WTC11 (cell line): ENCODE measurements at regions not wholly inside any gene's neighbourhood (a gene's known extent, or its start where the extent isn't known, plus 50 kb on each side); places are given as distances from the start of the nearest gene placed in this dataset.

Experiments used
- ATAC-seq: fragments of 200-7000 bp; cut with Tn5 transposase; 2 replicates; pipeline ENCODE4 v1.10.0; 2021; ENCODE audit warnings: mild to moderate bottlenecking, moderate library complexity
- CTCF ChIA-PET: fragments of 300-600 bp; sonication (Branson Sonifier 250); formaldehyde crosslinking; loops from one replicate; lab custom pipeline; 2021; ENCODE audit warnings: antibody characterized with exemption; lab: Charles Lee
- POLR2A ChIA-PET: fragments of 350-600 bp; sonication (Branson Sonifier 250); formaldehyde crosslinking; loops from one replicate; lab custom pipeline; 2021; ENCODE audit warnings: antibody characterized with exemption; lab: Charles Lee
- DNase-seq: peaks from one replicate; pipeline ENCODE4 v3.0.0; 2021; ENCODE audit warnings: low spot score
- H3K27ac Mint-ChIP-seq: 2 replicates; pipeline ENCODE4 v1.8.0; 2021; ENCODE audit warnings: mixed read lengths
- H3K27me3 Mint-ChIP-seq: 2 replicates; pipeline ENCODE4 v1.8.0; 2021; ENCODE audit warnings: low read depth, mild to moderate bottlenecking, moderate library complexity, mixed read lengths
- H3K36me3 Mint-ChIP-seq: 2 replicates; pipeline ENCODE4 v1.8.0; 2021; ENCODE audit warnings: mixed read lengths
- H3K4me1 Mint-ChIP-seq: 2 replicates; pipeline ENCODE4 v1.8.0; 2022; ENCODE audit warnings: mixed read lengths
- H3K4me3 Mint-ChIP-seq: 2 replicates; pipeline ENCODE4 v1.8.0; 2021; ENCODE audit warnings: mild to moderate bottlenecking, moderate library complexity, mixed read lengths
- H3K9me3 Mint-ChIP-seq: 2 replicates; pipeline ENCODE4 v1.8.0; 2021; ENCODE audit warnings: mixed read lengths
- ATF6 ChIP-seq: sonication (generic); formaldehyde crosslinking; IDR thresholded peaks from 2 replicates; pipeline ENCODE4 v1.8.1; 2023; ENCODE audit warnings: mild to moderate bottlenecking, missing genetic modification reagents
- ETV6 ChIP-seq: sonication (generic); formaldehyde crosslinking; IDR thresholded peaks from 2 replicates; pipeline ENCODE4 v1.8.1; 2022; ENCODE audit warnings: mild to moderate bottlenecking, missing genetic modification reagents
- FOXK1 ChIP-seq: sonication (generic); formaldehyde crosslinking; IDR thresholded peaks from 2 replicates; pipeline ENCODE4 v1.8.0; 2022; ENCODE audit warnings: mild to moderate bottlenecking, moderate library complexity, missing genetic modification reagents
- JAZF1 ChIP-seq: fragments of 250-450 bp; sonication (Bioruptor Pico); IDR thresholded peaks from 2 replicates; pipeline ENCODE4 v1.9.0; 2021; ENCODE audit warnings: moderate library complexity, mild to moderate bottlenecking, inconsistent platforms
- JUN ChIP-seq: sonication (generic); formaldehyde crosslinking; IDR thresholded peaks from 2 replicates; pipeline ENCODE4 v1.8.0; 2023; ENCODE audit warnings: mild to moderate bottlenecking, missing genetic modification reagents
- KAT7 ChIP-seq: sonication (generic); formaldehyde crosslinking; IDR thresholded peaks from 2 replicates; pipeline ENCODE4 v1.8.1; 2023; ENCODE audit warnings: missing genetic modification reagents, mild to moderate bottlenecking, borderline replicate concordance
- MLX ChIP-seq: sonication (generic); formaldehyde crosslinking; IDR thresholded peaks from 2 replicates; pipeline ENCODE4 v1.8.1; 2023; ENCODE audit warnings: mild to moderate bottlenecking, missing genetic modification reagents, moderate library complexity
- MXD4 ChIP-seq: fragments of 250-450 bp; sonication (Bioruptor Pico); IDR thresholded peaks from 2 replicates; pipeline ENCODE4 v1.8.0; 2021; ENCODE audit warnings: mild to moderate bottlenecking, moderate library complexity, borderline replicate concordance
- NFE2L1 ChIP-seq: sonication (generic); formaldehyde crosslinking; IDR thresholded peaks from 2 replicates; pipeline ENCODE4 v1.8.1; 2023; ENCODE audit warnings: missing genetic modification reagents
- NR2C2 ChIP-seq: sonication (generic); formaldehyde crosslinking; IDR thresholded peaks from 2 replicates; pipeline ENCODE4 v1.8.0; 2022; ENCODE audit warnings: mild to moderate bottlenecking, missing genetic modification reagents
- SMAD4 ChIP-seq: sonication (generic); formaldehyde crosslinking; IDR thresholded peaks from 2 replicates; pipeline ENCODE4 v1.8.0; 2022; ENCODE audit warnings: mild to moderate bottlenecking, missing genetic modification reagents
- TEAD4 ChIP-seq: sonication (generic); formaldehyde crosslinking; IDR thresholded peaks from 2 replicates; pipeline ENCODE4 v1.8.0; 2022; ENCODE audit warnings: mild to moderate bottlenecking, missing genetic modification reagents
- ZNF263 ChIP-seq: sonication (generic); formaldehyde crosslinking; IDR thresholded peaks from 2 replicates; pipeline ENCODE4 v1.8.1; 2022; ENCODE audit warnings: low read depth, mild to moderate bottlenecking, moderate library complexity, missing genetic modification reagents
- ZNF396 ChIP-seq: fragments of 250-450 bp; sonication (Bioruptor Pico); IDR thresholded peaks from 2 replicates; pipeline ENCODE4 v1.8.0; 2021; ENCODE audit warnings: mild to moderate bottlenecking, moderate library complexity, borderline replicate concordance
- ZNF671 ChIP-seq: fragments of 250-450 bp; sonication (Bioruptor Pico); IDR thresholded peaks from 2 replicates; pipeline ENCODE4 v1.8.0; 2021; ENCODE audit warnings: mild to moderate bottlenecking
- TF ChIP-seq, protein P1 (sequence below): sonication (generic); formaldehyde crosslinking; IDR thresholded peaks from 2 replicates; pipeline ENCODE4 v1.8.1; 2023; ENCODE audit warnings: mild to moderate bottlenecking, moderate library complexity, missing genetic modification reagents
- TF ChIP-seq, protein P2 (sequence below): sonication (generic); formaldehyde crosslinking; IDR thresholded peaks from 2 replicates; pipeline ENCODE4 v1.8.1; 2023; ENCODE audit warnings: mild to moderate bottlenecking, missing genetic modification reagents
- TF ChIP-seq, protein P3 (sequence below): sonication (generic); formaldehyde crosslinking; conservative IDR thresholded peaks from 2 replicates; pipeline ENCODE4 v1.8.1; 2023; ENCODE audit warnings: mild to moderate bottlenecking, low read depth, missing genetic modification reagents, moderate library complexity
- TF ChIP-seq, protein P4 (sequence below): sonication (generic); formaldehyde crosslinking; IDR thresholded peaks from 2 replicates; pipeline ENCODE4 v1.8.1; 2022; ENCODE audit warnings: low read depth, mild to moderate bottlenecking, moderate library complexity, missing genetic modification reagents, borderline replicate concordance
- TF ChIP-seq, protein P5 (sequence below): fragments of 250-450 bp; sonication (Bioruptor Pico); IDR thresholded peaks from 2 replicates; pipeline ENCODE4 v1.8.0; 2021; ENCODE audit warnings: mild to moderate bottlenecking
- TF ChIP-seq, protein P6 (sequence below): sonication (generic); formaldehyde crosslinking; IDR thresholded peaks from 2 replicates; pipeline ENCODE4 v1.8.0; 2023; ENCODE audit warnings: missing genetic modification reagents, mild to moderate bottlenecking, borderline replicate concordance

DNA sequence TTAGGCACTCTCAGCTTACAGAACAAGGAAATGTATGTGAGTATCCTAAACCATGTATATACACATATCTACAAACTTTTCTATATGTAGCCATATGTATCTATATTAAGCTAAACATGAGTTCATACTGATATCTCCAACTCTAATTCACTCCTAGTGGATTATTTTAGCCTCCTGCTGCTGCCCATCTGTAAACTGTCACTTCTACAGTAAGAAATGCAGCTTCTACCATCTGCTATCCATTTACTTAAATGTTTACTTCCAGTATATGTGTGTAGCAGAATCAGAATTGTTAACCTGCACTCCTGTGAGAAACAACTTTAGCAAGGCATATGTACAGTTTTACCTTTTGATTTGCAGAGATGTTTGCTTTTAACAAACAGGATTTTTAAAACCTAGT is 478.5 kb upstream of the CBLB start:
- Mint-ChIP-seq H3K36me3 (no peaks in the 10 kb centered on the region), H3K9me3 (peaks cover 5% of the 10 kb centered on the region), H3K4me1 (no peaks in the 10 kb centered on the region), H3K27ac (no peak overlapping the region), H3K4me3 (no peak overlapping the region), H3K27me3 (no peaks in the 10 kb centered on the region)
- POLR2A ChIA-PET, result no interaction called here
- TF ChIP-seq JUN (CRISPR knock-in tag) (no peak), MLX (CRISPR knock-in tag) (no peak), ETV6 (no peak), JAZF1 (no peak), ZNF396 (no peak), NFE2L1 (CRISPR knock-in tag) (no peak), ZNF671 (CRISPR knock-in tag) (no peak), FOXK1 (CRISPR knock-in tag) (no peak), ZNF263 (no peak), SMAD4 (CRISPR knock-in tag) (no peak), KAT7 (CRISPR knock-in tag) (no peak)
- TF ChIP-seq, protein P1, sequence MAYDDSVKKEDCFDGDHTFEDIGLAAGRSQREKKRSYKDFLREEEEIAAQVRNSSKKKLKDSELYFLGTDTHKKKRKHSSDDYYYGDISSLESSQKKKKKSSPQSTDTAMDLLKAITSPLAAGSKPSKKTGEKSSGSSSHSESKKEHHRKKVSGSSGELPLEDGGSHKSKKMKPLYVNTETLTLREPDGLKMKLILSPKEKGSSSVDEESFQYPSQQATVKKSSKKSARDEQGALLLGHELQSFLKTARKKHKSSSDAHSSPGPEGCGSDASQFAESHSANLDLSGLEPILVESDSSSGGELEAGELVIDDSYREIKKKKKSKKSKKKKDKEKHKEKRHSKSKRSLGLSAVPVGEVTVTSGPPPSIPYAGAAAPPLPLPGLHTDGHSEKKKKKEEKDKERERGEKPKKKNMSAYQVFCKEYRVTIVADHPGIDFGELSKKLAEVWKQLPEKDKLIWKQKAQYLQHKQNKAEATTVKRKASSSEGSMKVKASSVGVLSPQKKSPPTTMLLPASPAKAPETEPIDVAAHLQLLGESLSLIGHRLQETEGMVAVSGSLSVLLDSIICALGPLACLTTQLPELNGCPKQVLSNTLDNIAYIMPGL (CRISPR knock-in tag), result no peak
- TF ChIP-seq, protein P2, sequence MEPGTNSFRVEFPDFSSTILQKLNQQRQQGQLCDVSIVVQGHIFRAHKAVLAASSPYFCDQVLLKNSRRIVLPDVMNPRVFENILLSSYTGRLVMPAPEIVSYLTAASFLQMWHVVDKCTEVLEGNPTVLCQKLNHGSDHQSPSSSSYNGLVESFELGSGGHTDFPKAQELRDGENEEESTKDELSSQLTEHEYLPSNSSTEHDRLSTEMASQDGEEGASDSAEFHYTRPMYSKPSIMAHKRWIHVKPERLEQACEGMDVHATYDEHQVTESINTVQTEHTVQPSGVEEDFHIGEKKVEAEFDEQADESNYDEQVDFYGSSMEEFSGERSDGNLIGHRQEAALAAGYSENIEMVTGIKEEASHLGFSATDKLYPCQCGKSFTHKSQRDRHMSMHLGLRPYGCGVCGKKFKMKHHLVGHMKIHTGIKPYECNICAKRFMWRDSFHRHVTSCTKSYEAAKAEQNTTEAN (CRISPR knock-in tag), result no peak
- TF ChIP-seq, protein P3, sequence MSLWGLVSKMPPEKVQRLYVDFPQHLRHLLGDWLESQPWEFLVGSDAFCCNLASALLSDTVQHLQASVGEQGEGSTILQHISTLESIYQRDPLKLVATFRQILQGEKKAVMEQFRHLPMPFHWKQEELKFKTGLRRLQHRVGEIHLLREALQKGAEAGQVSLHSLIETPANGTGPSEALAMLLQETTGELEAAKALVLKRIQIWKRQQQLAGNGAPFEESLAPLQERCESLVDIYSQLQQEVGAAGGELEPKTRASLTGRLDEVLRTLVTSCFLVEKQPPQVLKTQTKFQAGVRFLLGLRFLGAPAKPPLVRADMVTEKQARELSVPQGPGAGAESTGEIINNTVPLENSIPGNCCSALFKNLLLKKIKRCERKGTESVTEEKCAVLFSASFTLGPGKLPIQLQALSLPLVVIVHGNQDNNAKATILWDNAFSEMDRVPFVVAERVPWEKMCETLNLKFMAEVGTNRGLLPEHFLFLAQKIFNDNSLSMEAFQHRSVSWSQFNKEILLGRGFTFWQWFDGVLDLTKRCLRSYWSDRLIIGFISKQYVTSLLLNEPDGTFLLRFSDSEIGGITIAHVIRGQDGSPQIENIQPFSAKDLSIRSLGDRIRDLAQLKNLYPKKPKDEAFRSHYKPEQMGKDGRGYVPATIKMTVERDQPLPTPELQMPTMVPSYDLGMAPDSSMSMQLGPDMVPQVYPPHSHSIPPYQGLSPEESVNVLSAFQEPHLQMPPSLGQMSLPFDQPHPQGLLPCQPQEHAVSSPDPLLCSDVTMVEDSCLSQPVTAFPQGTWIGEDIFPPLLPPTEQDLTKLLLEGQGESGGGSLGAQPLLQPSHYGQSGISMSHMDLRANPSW (CRISPR knock-in tag), result no peak
- TF ChIP-seq, protein P4, sequence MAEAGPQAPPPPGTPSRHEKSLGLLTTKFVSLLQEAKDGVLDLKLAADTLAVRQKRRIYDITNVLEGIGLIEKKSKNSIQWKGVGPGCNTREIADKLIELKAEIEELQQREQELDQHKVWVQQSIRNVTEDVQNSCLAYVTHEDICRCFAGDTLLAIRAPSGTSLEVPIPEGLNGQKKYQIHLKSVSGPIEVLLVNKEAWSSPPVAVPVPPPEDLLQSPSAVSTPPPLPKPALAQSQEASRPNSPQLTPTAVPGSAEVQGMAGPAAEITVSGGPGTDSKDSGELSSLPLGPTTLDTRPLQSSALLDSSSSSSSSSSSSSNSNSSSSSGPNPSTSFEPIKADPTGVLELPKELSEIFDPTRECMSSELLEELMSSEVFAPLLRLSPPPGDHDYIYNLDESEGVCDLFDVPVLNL, result no peak
- no peak for DNase-seq
- CTCF ChIA-PET, result no interaction called here
- ATAC-seq, result no peak

- ATAC-seq, result no peak
- ChIA-PET CTCF (no interaction called here), POLR2A (no interaction called here)
- DNase-seq, result no peak
- Mint-ChIP-seq H3K9me3 (peaks cover 7% of the 10 kb centered on the region), H3K4me1 (no peaks in the 10 kb centered on the region), H3K27me3 (no peaks in the 10 kb centered on the region), H3K4me3 (no peak overlapping the region), H3K36me3 (no peaks in the 10 kb centered on the region), H3K27ac (no peak overlapping the region)
- TF ChIP-seq TEAD4 (CRISPR knock-in tag) (no peak), JAZF1 (no peak), NR2C2 (no peak), MXD4 (CRISPR knock-in tag) (no peak), ATF6 (CRISPR knock-in tag) (no peak)
- TF ChIP-seq, protein P5, sequence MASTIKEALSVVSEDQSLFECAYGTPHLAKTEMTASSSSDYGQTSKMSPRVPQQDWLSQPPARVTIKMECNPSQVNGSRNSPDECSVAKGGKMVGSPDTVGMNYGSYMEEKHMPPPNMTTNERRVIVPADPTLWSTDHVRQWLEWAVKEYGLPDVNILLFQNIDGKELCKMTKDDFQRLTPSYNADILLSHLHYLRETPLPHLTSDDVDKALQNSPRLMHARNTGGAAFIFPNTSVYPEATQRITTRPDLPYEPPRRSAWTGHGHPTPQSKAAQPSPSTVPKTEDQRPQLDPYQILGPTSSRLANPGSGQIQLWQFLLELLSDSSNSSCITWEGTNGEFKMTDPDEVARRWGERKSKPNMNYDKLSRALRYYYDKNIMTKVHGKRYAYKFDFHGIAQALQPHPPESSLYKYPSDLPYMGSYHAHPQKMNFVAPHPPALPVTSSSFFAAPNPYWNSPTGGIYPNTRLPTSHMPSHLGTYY (CRISPR knock-in tag), result no peak
- TF ChIP-seq, protein P6, sequence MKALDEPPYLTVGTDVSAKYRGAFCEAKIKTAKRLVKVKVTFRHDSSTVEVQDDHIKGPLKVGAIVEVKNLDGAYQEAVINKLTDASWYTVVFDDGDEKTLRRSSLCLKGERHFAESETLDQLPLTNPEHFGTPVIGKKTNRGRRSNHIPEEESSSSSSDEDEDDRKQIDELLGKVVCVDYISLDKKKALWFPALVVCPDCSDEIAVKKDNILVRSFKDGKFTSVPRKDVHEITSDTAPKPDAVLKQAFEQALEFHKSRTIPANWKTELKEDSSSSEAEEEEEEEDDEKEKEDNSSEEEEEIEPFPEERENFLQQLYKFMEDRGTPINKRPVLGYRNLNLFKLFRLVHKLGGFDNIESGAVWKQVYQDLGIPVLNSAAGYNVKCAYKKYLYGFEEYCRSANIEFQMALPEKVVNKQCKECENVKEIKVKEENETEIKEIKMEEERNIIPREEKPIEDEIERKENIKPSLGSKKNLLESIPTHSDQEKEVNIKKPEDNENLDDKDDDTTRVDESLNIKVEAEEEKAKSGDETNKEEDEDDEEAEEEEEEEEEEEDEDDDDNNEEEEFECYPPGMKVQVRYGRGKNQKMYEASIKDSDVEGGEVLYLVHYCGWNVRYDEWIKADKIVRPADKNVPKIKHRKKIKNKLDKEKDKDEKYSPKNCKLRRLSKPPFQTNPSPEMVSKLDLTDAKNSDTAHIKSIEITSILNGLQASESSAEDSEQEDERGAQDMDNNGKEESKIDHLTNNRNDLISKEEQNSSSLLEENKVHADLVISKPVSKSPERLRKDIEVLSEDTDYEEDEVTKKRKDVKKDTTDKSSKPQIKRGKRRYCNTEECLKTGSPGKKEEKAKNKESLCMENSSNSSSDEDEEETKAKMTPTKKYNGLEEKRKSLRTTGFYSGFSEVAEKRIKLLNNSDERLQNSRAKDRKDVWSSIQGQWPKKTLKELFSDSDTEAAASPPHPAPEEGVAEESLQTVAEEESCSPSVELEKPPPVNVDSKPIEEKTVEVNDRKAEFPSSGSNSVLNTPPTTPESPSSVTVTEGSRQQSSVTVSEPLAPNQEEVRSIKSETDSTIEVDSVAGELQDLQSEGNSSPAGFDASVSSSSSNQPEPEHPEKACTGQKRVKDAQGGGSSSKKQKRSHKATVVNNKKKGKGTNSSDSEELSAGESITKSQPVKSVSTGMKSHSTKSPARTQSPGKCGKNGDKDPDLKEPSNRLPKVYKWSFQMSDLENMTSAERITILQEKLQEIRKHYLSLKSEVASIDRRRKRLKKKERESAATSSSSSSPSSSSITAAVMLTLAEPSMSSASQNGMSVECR (CRISPR knock-in tag), result no peak
Measured at GRCh38 chr3:106348139-106348690, 479.4 kb upstream of the CBLB start.
